Hippocampal formation (tissue), 2 donors: ENCODE measurements at regions not wholly inside any gene's neighbourhood (a gene's known extent, or its start where the extent isn't known, plus 50 kb on each side); places are given as distances from the start of the nearest gene placed in this dataset.

Experiments
- DNase-seq, 2 donors: peaks; one replicate each; lab custom pipeline; 2025; lab: John Stamatoyannopoulos, UW

DNA sequence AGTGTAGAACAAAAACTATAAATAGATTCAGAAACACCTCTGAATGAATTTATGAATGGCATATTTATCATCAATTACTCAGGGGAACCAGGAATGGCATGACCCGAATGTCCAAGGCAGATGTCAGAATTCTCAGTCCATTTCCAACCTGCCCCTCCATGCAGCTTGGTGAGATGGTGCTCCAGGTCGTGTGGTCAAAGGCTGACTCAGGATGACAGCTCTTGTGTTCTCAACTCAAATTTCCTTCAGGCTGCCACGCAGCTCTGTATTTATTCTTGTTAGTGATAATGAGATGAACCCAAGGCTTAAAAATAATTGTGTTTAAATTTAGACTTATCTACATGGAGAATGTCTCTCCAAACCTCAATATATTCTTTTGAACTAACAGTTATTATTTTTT lies 146.9 kb downstream of the METTL4 start:
- no peak for DNase-seq

DNA sequence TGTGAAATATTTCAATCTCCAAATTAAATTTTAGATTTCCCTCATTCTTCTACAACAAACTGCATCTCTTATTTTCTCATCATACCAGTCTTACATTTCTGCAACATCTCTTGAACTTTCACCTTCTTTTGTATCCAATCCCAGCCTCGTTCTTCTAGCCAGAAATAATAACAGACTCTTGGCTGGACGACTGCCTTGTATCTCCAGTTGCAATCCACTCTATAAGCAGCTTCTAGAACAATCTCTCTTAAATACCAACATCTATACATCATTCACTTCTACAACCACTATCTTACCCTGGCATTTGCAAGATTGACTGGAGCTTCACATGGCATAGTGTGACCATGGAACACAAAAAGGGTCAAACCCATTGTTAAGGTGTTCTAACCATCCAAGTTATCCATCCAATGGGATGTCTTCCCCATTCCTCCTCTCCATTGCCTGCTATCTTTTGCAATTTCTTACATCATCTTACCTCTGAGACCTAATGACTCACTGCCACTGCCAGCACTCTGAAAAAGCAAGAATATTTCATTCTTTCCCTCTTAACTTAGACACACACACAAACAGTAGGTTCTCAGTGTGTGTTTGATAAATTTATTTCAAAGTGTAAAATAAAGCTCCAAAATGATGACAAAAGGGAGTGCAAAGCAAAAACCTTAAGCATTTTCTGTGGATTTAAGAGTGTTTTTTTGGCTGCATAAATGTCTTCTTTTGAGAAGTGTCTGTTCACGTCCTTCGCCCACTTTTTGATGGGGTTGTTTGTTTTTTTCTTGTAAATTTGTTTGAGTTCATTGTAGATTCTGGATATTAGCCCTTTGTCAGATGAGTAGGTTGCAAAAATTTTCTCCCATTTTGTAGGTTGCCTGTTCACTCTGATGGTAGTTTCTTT lies 145.6 kb downstream of the METTL4 start:
- no peak for DNase-seq

DNA sequence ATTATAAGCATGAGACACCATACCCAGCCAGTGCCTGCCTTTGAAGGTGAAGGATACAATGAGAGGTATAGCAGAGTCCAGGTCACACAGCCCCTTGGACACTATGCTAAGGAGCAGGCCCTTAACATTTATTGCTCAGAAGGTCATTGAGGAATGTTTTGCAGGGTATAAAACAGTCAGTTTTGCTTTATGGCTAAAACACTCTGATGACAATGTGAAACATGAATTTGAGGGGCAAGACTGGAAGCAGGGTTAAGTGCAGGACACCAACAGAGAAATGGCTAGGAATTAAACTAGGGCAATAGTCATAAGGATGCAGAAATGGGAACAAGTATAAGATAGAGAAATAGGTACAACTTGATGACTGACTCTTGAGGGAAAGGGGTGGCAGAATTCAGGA lies 141.1 kb downstream of the METTL4 start:
- no peak for DNase-seq

DNA sequence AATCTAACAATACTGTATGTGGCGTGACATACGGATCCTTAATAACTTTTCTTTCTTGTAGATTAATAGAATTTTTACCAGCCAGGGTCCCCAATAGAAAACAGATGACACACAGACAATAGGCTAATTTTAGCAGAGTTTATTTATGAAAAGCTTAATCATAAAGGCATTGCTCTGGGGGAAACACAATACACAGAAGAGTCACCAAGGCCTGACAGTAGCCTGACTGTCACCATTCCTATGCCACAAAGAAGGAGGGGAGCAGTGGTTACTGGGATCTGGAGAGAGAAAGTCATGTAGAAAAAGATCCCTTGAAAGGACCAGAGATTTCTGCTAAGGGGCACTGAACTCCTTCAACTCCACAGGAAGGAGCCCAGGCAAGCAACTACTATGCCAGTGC lies 139.5 kb downstream of the METTL4 start:
- DNase-seq: no peak

GRCh38 chr18:2433366-2433765 lies 137.9 kb downstream of the METTL4 start:
- DNase-seq: no peak

DNA sequence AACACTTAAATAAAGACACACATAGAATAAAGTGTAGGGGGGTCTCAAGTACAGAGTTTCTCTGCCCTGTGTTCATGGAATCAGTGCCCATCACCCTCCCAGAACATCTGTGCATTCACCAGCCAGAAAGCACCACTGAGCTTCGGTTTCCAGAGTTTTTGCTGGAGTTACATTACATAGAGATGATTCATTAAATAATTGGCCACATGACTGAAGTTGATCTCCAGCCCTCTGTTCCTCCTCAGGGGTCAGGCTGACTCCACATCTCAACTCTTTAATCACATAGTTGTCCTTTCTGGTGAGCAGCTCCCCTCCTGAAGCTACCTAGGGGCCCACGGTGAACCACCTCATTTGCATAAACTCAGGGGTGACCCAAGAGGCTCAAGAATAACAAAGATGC lies 129.8 kb downstream of the METTL4 start:
- no peak for DNase-seq

- DNase-seq: no peak
Measured at GRCh38 chr18:2442006-2442405, 129.3 kb downstream of the METTL4 start.

DNA sequence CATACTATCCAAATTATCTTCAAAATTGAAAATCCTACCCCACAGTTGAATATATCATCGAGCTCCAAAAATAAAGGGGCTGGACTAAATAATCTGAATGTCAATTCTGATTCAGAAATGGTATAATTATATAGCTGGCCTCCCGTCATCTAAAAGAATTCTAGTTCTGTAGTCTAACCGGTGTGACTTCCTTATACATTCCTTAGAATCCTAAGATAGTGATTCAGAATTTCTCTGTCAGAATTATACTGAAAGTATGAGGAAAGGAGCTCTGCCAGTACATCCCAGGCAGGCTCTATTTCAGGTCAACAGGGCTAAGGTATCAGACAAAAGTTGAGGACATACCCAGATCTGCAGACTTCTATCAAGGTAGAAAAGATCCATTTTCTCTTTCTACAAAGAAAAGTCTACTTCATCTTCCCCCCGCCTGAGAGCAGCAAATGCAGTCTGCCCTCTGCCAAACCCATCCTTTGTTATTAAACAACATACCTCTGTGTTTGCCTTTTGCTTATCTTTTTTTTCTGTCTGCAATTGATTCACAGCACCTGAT lies 128.5 kb downstream of the METTL4 start:
- no peak for DNase-seq

DNA sequence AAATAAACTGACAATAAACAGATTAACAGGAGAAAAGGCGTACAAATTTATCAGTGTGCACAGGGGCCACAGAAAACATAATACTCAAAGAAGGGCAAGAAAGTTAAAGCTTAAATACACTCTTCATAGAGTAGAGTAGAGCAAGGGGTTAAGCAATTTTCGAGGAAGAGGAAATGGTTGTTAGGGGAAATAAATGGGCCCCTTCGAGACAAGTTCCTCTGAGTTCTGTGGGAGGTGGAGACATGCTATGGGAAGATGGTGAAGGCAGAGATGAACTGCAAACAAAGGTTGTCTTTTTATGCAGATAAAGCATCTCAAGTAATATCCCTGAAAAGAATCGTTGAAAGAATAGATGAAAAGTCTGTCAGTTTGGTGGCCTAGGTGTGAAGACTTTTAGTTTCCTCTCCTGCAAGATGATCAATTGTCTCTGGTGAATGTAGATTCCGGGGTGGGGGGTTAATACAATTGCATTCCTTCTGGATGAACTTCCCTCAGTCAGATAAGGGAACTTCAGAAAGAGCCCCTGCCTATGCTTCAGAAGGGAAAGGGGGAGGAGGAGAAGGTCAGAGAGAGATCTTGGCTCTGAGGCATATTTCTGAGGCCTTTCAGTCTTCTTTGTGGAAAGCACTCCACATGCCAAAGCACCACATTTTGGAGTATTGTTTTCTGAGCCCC lies 127.0 kb downstream of the METTL4 start:
- no peak for DNase-seq

DNA sequence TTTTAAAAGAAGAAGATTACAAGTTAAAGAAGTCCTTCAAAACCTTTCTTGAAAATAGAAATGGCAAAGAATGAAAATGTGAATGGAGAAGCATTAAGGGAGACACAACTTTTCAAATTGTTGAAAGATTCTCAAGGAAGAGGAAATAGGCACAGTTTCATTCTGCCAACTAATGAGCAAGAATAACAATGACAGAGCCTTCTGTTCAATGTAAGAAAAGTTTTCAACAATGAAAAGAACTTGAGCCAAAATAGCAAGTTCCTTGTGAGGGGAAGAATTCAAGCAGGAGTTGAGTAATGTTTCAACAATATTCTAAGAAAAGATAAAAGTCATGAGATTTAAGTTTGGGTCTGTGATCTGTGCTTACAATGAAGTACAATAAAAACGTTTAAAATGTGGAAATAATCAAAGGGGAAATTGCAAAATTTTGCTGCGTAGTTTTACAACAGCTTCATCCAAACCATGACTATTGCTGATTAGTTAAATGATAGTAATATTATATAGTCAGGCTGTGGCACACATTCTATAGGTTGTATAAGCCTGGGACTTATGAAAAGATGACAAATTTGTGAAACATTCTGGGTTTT lies 122.6 kb downstream of the METTL4 start:
- no peak for DNase-seq

- no peak for DNase-seq
Measured at GRCh38 chr18:2451556-2451955, 119.7 kb downstream of the METTL4 start.

DNA sequence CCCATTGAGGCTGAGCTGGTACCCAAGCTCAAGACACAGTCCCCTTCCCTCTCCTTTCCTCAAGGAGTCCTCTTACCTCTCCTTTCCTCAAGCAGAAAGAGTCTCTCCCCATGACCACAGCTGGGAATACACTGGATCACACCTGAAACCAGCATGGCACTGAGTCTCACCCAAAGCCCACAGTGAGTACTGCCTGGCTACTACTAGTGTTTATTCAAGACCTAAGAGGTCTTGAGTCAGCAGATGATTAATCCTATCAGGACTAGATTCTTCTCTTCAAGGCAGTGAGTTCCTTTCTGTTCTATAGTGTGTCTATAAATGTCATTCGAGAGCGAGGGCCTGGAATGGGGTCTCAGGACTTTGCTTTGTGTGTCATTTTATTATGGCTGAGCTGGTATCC lies 111.4 kb downstream of the METTL4 start:
- no peak for DNase-seq

DNA sequence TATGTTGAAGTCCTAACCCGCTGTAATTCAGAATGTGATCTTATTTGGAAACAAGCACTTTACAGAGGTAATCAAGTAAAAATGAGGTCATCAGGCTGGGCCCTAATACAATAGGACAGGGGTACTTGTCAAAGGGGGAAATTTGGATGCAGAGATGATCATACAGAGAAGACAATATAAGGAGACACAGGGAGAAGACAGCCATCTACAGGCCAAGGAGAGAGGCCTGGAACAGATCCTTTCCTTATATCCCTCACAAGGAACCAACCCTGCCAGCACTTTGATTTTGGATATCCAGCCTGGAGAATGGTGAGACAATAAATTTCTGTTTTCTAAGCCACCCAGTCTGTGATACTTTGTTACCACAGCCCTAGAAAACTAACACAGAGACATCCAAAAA lies 104.3 kb downstream of the METTL4 start:
- DNase-seq: no peak

DNA sequence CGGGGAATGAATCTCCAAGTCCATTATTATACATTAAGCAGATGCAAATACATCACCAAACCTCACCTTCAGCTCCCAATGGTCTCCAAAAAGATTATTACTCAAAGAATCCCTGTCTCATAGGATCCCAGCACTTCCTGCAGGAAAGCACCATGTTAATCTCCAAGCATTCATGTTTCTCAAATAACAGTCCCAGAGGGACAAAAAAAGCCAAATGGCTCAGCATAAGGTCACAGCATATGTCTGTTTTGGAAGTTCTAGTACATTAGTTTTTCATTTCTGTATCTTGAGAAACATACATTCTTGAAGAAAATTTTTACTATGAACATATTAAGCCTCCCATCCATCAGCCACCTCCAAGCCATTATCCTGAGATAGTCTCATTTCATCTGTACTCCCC lies 103.3 kb downstream of the METTL4 start:
- DNase-seq: no peak

DNA sequence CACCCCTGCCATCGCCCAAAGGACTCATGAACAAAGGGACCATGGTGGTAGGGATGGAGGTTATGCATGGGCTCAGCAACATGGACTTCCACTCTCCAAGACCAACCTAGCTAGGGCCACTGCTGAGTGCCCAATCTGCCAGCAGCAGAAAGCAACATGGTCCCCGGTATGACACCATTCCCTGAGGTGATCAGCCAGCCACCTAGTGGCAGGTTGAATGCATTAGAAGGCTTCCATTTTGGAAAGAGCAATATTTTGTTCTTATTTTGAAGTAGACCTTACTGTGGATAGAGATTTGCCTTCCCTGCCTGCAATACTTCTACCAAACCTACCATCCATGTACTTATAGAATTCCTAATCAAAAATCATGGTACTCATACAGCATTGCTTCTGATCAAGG lies 99.8 kb downstream of the METTL4 start:
- no peak for DNase-seq

DNA sequence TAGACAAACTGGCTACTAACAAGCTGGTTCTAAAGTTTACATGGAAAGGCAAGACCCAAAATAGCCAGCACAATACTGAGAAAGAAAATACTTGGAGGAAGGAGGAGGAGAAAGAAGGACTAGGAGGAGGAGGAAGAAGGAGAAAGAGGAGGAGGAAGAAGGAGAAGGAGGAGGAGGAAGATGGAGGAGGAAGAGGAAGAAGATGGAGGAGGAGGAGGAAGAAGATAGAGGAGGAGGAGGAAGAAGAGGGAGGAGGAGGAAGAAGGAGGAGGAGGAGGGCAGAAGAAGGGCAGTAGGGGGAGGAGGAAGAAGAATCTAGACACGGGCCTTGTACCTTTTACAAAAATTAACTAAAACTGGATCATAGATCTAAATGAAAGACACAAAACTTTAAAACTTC lies 92.6 kb downstream of the METTL4 start:
- no peak for DNase-seq

DNA sequence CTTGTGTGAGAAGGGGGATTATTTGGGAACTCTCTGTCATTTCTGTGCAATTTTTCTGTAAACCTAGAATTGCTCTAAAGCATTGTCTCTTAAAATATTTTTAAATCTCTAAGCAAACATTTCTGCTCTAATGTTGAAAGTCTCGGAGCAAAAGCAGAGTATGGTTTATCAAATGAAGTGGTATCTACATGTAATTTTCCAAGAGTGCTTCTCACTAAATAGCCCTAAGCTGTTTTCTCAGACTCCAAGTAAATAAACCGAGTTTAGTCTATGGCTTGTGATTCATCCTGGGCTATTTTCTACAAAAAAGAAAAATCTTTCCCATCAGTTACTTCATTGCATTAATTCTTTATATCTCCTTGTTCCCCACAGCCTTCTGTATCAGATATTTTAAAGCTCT lies 90.8 kb downstream of the METTL4 start:
- no peak for DNase-seq

- no peak for DNase-seq
Measured at GRCh38 chr18:2482706-2483475, 88.4 kb downstream of the METTL4 start.

DNA sequence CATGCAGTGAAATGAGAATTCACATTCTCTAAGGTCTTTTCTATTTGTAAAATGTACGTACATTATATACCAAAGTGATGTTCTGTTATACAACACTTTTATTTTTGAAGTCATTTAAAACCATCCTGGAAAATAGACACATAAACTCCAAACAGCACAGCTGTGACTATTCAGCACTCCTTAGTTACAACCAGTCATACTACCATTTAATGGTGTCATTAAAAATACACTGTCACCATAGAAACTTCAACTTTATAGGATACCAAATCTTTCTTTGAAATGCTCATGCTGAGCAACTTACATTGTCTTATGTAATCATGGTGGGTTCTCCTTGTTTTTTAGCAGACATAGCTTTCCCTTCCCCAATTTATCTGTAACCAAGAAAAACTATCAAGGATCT lies 85.3 kb downstream of the METTL4 start:
- DNase-seq: no peak

- DNase-seq: no peak
Measured at GRCh38 chr18:2486426-2486825, 84.9 kb downstream of the METTL4 start.
